ENCODE measurements at regions not wholly inside any gene's neighbourhood (a gene's known extent, or its start where the extent isn't known, plus 50 kb on each side); places are given as distances from the start of the nearest gene placed in this dataset.
A peak's percentile ranks its signal among the peaks of the same experiment; 100 is the strongest.

- 60 to 75% (median 71%) methylated on average over 3 of the region's 3 CpGs for WGBS, 3 donors
- H3K27me3 ChIP-seq = no peaks in the 10 kb centered on the region
- H3K4me3 ChIP-seq = no peak overlapping the region
- no peak for DNase-seq
- no peak overlapping the region for H3K27ac ChIP-seq
- no peaks in the 10 kb centered on the region for H3K36me3 ChIP-seq
- H3K9me3 ChIP-seq = no peaks in the 10 kb centered on the region
- no peaks in the 10 kb centered on the region for H3K4me1 ChIP-seq (ENCODE audit: insufficient read depth)
- TF ChIP-seq EP300 (IDR thresholded peaks at IDR 0.05) (no peak), CTCF (IDR thresholded peaks at IDR 0.05) (no peak), POLR2A (IDR thresholded peaks at IDR 0.05) (no peak)
- intact Hi-C loops (cut with DNase I) = no loop called here
Observed at GRCh38 chr15:47644722-47645121, 72.6 kb upstream of the SEMA6D start.

GRCh38 chr15:47650564-47650963, 66.7 kb upstream of the SEMA6D start:
- H3K36me3 ChIP-seq = no peaks in the 10 kb centered on the region
- H3K27me3 ChIP-seq = no peaks in the 10 kb centered on the region
- H3K9me3 ChIP-seq = no peaks in the 10 kb centered on the region
- WGBS, 3 donors = 84 to 91% (median 88%) methylated on average over 3 of the region's 3 CpGs
- no peak for TF ChIP-seq CTCF (IDR thresholded peaks at IDR 0.05)
- no peak for TF ChIP-seq EP300 (IDR thresholded peaks at IDR 0.05)
- TF ChIP-seq POLR2A (IDR thresholded peaks at IDR 0.05) = no peak
- intact Hi-C loops (cut with DNase I) = no loop called here
- no peak for DNase-seq
- no peak overlapping the region for H3K4me3 ChIP-seq
- H3K27ac ChIP-seq = no peak overlapping the region
- H3K4me1 ChIP-seq (ENCODE audit: insufficient read depth) = peaks cover 6% of the 10 kb centered on the region

- Histone ChIP-seq H3K4me3 (no peak overlapping the region), H3K4me1 (ENCODE audit: insufficient read depth) (peaks cover 6% of the 10 kb centered on the region), H3K36me3 (no peaks in the 10 kb centered on the region), H3K9me3 (no peaks in the 10 kb centered on the region), H3K27ac (peak overlapping the region in 1 of 2 donors; percentile 50), H3K27me3 (no peaks in the 10 kb centered on the region)
- no peak for TF ChIP-seq EP300 (IDR thresholded peaks at IDR 0.05)
- no peak for TF ChIP-seq POLR2A (IDR thresholded peaks at IDR 0.05)
- no peak for TF ChIP-seq CTCF (IDR thresholded peaks at IDR 0.05)
- DNase-seq = peak in 1 of 5 donors; percentile 17
- WGBS, 3 donors = 6 to 11% (median 7%) methylated on average over 7 of the region's 7 CpGs
- intact Hi-C loops (cut with DNase I) = no loop called here
Observed at GRCh38 chr15:47652328-47652727, 65.0 kb upstream of the SEMA6D start.

GRCh38 chr15:47652844-47653243, 64.5 kb upstream of the SEMA6D start:
- TF ChIP-seq EP300 (IDR thresholded peaks at IDR 0.05) (no peak), POLR2A (IDR thresholded peaks at IDR 0.05) (no peak), CTCF (IDR thresholded peaks at IDR 0.05) (no peak)
- 30 to 32% (median 31%) methylated on average over 2 of the region's 2 CpGs for WGBS, 3 donors
- H3K4me3 ChIP-seq = no peak overlapping the region

More at GRCh38 chr15:47652844-47653243, 64.5 kb upstream of the SEMA6D start:
- intact Hi-C loops (cut with DNase I) = no loop called here
- Histone ChIP-seq H3K4me1 (ENCODE audit: insufficient read depth) (peaks cover 6% of the 10 kb centered on the region), H3K36me3 (no peaks in the 10 kb centered on the region), H3K27ac (peak overlapping the region in 1 of 2 donors; percentile 50), H3K9me3 (no peaks in the 10 kb centered on the region), H3K27me3 (no peaks in the 10 kb centered on the region)
- DNase-seq = no peak
